Activated naive CD4-positive, alpha-beta T cell treated with anti-CD3 and anti-CD28 coated beads, Interleukin-2, amount 50 U/mL, for 72 hours (primary cell): ENCODE measurements at regions not wholly inside any gene's neighbourhood (a gene's known extent, or its start where the extent isn't known, plus 50 kb on each side); places are given as distances from the start of the nearest gene placed in this dataset.

Source experiments
- ATAC-seq, 2 donors: fragments of 150-1000 bp; cut with Tn5 transposase; 2 replicates each; pipeline ENCODE4 v1.10.0; 2021; ENCODE audit warnings: mild to moderate bottlenecking in 2 of 2, moderate library complexity in 2 of 2
- DNase-seq, 2 donors: peaks; one replicate each; pipeline ENCODE4 v3.0.0; 2021 to 2022; ENCODE audit warnings: low spot score in 2 of 2
- H3K27ac Mint-ChIP-seq, 2 donors: one replicate each; pipeline ENCODE4 v1.8.0; 2022; ENCODE audit warnings: mild to moderate bottlenecking in 2 of 2, mixed read lengths in 2 of 2
- H3K36me3 Mint-ChIP-seq, 2 donors: one replicate each; pipeline ENCODE4 v1.8.0; 2022; ENCODE audit warnings: mixed read lengths in 2 of 2
- H3K9me3 Mint-ChIP-seq, 2 donors: one replicate each; pipeline ENCODE4 v1.8.0; 2022; ENCODE audit warnings: mixed read lengths in 2 of 2

DNA sequence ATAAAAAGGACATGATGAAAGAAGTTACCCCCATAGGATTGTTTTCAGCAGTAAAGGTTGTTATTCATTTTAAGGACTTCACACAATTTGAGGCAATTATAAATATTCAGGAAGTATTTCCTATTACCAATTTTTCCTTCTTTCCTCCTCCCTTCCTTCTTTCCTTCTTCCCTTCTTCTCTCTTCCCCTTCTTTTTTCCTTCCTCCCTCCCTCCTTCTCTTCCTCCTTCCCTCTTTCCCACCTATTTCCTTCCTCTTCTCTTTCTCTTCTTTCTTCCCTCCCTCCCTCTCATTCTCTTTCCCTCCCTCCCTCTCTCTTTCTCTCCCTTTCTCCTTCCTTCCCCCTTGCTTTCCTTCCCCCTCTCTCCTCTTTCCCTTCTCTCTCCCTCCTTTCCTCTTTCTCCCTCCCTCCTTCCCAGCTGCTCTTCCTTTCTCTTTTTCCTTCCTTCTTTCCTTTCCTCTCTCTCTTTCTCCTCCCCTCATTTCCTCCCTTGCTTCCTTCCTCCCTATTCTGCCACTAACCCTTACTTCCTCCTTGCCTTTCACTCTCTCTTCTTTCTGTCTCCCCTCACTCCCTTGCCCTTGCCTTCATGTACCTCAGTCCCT is 105.1 kb downstream of the ADRB2 start:
- no peak for ATAC-seq
- H3K9me3 Mint-ChIP-seq, result no peaks in the 10 kb centered on the region
- no peak for DNase-seq
- no peaks in the 10 kb centered on the region for H3K36me3 Mint-ChIP-seq
- H3K27ac Mint-ChIP-seq, result no peak overlapping the region

DNA sequence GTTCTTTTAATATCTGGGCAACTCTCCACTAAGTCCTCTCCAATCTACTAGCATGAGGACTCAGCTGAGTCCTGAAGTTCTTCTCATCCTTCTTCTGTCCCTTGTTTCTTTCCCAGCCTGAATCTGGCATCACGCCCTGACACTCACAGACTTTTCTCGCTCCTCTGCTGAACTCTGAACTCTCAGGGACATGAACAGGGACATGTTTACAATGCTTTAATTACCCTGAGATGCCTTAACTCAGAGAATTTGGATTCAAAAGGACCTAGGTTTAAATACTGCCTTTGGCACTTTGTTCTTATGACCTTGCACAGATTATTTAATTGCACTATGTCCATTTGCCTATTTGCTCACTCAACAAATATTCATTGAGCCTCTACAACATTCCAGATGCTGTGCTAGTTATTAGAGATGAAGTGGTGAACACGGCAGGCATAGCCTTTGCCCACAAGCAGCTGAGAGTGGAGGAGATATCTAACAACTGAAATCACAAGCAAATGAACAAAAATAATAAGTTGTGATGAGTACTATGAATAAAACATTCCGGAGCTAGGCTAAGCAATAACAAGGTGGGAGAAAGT is 106.0 kb downstream of the ADRB2 start:
- no peak overlapping the region for H3K27ac Mint-ChIP-seq
- DNase-seq (no peak), ATAC-seq (no peak)
- no peaks in the 10 kb centered on the region for H3K9me3 Mint-ChIP-seq
- H3K36me3 Mint-ChIP-seq, result no peaks in the 10 kb centered on the region

DNA sequence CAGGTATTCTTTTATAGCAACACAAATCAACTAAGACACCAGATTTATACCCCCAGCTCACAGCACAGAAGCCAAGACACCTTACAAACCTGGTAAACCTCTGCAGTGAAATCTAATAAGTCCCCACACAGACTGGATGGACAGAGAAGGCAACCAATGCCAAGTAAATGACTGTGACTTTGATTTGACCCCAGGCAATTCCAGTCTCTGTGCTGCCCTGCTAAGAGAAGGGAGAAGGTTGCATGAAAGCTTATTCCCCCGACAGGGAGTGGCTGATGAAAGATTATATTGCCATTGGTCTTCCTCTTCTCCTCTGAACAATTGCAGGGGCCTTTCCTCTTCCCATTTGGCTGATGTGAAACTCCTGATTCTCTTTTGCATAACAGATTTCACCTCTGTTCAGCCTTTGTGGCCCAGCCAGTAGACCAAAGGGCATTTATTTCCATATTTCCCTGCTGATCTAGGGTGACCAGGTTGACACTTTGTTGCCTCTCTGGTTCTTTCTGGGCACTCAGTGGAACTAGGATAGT is 107.6 kb downstream of the ADRB2 start:
- no peak for ATAC-seq
- no peaks in the 10 kb centered on the region for H3K9me3 Mint-ChIP-seq
- no peaks in the 10 kb centered on the region for H3K36me3 Mint-ChIP-seq
- H3K27ac Mint-ChIP-seq, result peak overlapping the region in 1 of 2 donors; percentile 37
- DNase-seq, result no peak

DNA sequence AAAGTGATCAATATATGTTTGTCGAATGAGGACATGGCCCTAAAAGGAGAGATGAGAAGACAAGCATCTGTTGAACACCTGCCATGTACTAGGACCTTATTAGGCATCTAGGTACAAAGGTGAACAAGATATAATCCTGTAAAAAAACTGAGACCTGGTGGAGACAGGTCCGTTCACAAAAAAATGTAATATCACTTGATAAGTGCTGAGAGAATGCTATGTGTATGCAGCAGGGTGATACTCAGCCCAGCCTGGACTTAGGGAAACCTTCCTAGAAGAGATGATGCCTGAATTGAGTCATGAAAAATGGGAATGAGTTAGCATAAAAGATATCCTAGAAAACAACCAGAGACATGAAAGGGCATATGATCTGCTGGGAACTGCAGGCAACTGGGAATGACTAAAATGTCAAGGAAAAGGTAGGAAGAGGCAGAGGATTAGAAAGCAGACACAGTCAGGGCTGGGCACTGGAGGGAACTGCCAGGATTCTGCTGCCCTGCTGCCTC is 108.5 kb downstream of the ADRB2 start:
- DNase-seq, result no peak
- no peaks in the 10 kb centered on the region for H3K36me3 Mint-ChIP-seq
- H3K27ac Mint-ChIP-seq, result no peak overlapping the region
- no peaks in the 10 kb centered on the region for H3K9me3 Mint-ChIP-seq
- no peak for ATAC-seq

DNA sequence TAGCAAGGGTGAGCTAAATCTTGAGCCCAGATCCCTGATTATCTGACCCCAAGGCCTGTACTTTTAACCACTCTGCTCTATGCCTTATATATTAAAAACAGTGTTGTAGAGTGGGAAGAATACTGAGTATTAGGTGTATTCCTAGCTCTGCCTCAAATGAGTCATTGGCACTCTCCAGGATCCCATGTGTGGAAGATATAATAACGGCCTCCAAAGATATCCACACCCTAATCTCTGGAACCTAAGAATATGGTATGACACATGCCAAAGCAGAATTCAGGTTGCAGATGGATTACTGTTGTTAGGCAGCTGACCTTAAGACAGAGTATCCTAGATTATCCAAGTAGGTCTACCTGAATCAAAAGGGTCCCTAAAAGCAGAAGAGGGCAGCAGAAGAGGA is 110.8 kb downstream of the ADRB2 start:
- no peaks in the 10 kb centered on the region for H3K9me3 Mint-ChIP-seq
- no peak for DNase-seq
- ATAC-seq, result no peak
- H3K36me3 Mint-ChIP-seq, result no peaks in the 10 kb centered on the region
- H3K27ac Mint-ChIP-seq, result no peak overlapping the region

DNA sequence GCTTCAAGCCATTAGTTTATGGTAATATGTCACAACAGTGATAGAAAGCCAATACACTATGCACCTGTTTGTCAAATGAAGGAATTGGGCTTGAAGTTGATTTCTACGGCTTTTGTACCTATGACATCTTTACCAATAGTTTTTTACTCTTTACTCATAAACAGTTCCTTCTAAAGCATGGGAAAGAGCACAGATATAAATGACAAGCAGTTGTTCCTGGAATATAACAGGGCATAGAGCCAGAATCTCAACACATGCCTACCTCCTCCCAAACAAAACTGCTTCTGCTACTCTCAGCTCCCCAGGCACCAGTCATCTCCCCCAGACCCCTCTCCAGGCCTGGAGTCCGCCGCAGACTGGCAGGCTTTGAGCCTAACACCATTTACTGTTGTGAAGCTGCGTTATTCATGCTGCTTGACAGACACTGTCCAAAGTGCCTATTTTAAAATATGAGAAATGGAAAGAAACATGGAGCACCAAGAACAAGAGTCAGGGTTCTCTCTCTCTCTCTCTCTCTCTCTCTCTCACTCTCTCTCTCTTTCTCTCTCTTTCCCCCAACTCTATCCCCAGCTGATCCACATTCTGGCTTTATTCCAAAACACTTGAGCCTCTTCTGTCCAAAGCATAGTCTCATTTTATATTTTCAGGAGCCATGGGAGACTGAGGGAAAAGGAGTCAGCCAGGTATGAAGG is 111.6 kb downstream of the ADRB2 start:
- Mint-ChIP-seq H3K9me3 (no peaks in the 10 kb centered on the region), H3K27ac (no peak overlapping the region), H3K36me3 (no peaks in the 10 kb centered on the region)
- DNase-seq, result no peak
- no peak for ATAC-seq

DNA sequence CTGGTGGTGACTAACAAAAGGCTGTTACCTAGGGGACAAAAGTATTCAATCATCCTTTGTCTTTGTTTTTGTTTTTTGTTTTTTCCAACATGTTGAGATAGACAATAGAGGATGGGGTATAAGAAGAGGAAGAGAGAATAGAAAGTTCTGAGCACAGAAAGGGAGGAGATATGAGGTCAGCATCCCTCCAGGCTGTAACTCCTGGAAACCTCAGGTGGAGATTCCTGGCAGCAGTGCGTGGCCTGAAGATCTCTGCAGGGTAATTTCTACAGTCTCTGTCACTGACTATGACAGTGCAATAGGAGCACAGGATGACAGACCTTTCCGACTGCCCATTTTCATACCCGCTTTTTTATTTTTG is 112.1 kb downstream of the ADRB2 start:
- Mint-ChIP-seq H3K36me3 (no peaks in the 10 kb centered on the region), H3K9me3 (no peaks in the 10 kb centered on the region), H3K27ac (no peak overlapping the region)
- ATAC-seq (no peak), DNase-seq (no peak)

DNA sequence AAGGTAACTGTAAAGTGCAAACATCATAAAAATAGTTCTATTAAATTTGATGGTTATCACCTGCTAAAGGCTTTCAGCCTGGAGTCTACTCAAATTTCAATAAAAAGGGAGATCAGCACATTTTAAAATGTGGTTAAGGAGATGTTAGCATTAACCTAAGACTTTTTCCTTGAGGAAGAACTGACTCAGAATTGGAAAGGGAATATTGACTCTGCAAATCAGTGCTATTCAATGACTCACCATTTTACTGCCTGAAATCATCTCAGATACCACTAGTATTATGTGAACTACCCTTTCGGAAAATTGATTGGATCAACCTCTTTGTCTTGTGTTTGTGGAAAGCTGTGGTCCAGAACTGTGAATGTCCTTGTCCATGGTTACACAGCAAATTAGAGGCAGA is 113.3 kb downstream of the ADRB2 start:
- ATAC-seq (no peak), DNase-seq (no peak)
- no peaks in the 10 kb centered on the region for H3K9me3 Mint-ChIP-seq
- no peak overlapping the region for H3K27ac Mint-ChIP-seq
- no peaks in the 10 kb centered on the region for H3K36me3 Mint-ChIP-seq

DNA sequence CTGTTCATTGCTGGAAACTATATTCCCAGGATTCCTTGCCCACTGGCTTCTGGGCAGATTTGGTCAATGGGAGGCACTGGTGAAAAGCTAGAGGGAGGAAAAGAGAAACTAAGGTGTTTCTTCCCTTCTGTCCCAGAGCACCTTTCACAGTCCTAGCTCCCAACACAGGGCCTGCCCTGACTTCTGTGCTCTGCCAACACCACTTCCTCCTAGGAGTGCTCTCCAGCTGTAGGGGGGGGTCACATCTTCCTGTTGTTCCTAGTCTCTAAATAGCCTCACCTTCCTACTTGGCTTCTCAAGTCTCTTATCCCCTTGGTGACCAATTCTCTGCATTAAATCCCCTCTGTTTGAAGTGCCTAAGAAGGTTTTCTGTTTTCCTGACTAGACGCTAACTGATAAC is 115.4 kb downstream of the ADRB2 start:
- H3K36me3 Mint-ChIP-seq, result no peaks in the 10 kb centered on the region
- no peak for ATAC-seq
- no peak overlapping the region for H3K27ac Mint-ChIP-seq
- no peak for DNase-seq
- H3K9me3 Mint-ChIP-seq, result no peaks in the 10 kb centered on the region

DNA sequence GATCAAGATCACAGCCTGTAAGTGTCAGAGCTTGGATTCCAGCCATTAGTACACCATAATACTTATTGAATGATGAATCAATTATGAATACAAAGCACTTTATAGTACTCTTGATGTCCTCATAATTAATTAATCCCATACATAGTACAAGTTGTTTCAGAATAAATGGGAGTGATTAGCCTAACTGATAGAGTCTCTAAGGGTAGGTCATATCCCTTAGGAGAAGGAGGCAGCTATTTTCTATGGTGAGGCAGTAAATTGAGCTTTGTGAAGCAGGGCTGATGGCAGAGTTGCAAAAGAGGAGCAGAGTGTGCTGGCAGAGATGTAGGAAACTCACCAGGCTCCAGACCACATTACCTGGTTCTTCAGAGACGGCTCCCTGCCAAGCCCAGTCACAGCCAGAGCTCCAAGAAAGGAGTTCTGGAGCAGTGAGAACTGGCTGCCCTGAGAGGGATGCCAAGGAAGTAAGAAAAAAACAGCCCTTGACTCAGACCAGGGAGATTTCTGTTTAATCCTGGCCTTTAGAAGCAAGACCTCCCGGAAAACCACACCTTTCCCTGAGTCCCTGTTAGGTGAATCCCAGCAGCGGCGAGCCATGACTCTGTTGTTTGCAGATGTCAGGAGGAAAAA is 112.9 kb downstream of the SH3TC2 start:
- H3K27ac Mint-ChIP-seq, result no peak overlapping the region
- ATAC-seq, result no peak
- DNase-seq, result no peak
- no peaks in the 10 kb centered on the region for H3K36me3 Mint-ChIP-seq
- no peaks in the 10 kb centered on the region for H3K9me3 Mint-ChIP-seq

DNA sequence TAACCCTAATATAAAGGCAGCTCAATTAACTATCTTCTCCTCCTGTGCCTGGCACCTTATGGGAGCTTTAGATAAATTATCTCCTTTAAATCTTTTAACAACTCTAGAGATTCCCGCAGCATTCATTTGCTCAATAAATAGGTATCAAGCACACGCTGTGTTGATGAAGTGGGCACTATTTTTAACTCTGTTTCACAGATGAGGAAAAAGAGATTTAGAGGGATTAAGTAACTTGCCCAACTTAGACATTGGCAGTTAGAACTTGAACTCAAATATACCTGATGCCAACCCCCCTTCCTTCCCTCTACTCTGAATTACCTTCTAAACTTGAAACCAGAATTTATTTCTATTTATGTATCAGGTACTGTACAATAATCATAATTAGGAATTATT is 112.4 kb downstream of the SH3TC2 start:
- no peak for ATAC-seq
- H3K9me3 Mint-ChIP-seq, result no peaks in the 10 kb centered on the region
- H3K36me3 Mint-ChIP-seq, result no peaks in the 10 kb centered on the region
- H3K27ac Mint-ChIP-seq, result no peak overlapping the region
- DNase-seq, result no peak

DNA sequence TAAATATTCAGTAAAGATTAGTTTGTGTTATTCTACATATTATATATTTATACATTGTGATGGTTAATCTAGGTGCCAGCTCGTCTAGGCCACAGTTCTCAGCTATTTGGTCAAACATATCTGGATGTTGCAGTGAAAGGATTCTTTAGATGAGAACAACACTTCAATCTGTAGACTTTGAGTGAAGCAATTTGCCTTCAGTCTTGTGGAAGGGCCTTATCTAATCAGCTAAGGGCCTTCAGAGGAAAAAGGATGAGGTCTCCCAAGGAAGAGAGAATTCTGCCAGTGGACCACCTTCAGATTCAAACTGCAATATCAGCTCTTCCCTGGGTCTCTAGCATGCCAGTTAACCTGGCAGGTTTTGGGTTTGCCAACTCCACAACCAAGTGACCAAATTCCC is 112.0 kb downstream of the SH3TC2 start:
- H3K9me3 Mint-ChIP-seq, result no peaks in the 10 kb centered on the region
- DNase-seq, result no peak

DNA sequence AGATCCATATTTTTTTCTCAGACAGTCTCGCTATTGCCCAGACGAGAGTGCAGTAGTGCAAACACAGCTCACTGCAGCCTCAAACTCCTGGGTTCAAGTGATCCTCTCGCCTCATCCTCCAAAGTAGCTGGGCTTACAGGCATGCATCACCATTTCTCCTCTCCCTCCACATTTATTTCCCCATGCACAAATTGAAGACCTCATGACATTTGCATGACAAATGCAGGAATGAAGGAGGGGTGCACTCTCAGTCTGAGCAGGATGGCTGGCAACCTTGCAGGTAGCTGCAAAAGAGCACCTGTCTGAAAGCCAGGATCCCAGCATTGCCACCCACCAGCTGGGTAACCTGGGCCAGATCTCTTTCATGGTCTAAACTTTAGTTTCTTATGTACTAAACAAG is 111.2 kb downstream of the SH3TC2 start:
- no peak for ATAC-seq
- no peak for DNase-seq
- no peaks in the 10 kb centered on the region for H3K36me3 Mint-ChIP-seq

More for the DNA sequence above, 112.0 kb downstream of the SH3TC2 start:
- no peak for ATAC-seq
- Mint-ChIP-seq H3K36me3 (no peaks in the 10 kb centered on the region), H3K27ac (no peak overlapping the region)

DNA sequence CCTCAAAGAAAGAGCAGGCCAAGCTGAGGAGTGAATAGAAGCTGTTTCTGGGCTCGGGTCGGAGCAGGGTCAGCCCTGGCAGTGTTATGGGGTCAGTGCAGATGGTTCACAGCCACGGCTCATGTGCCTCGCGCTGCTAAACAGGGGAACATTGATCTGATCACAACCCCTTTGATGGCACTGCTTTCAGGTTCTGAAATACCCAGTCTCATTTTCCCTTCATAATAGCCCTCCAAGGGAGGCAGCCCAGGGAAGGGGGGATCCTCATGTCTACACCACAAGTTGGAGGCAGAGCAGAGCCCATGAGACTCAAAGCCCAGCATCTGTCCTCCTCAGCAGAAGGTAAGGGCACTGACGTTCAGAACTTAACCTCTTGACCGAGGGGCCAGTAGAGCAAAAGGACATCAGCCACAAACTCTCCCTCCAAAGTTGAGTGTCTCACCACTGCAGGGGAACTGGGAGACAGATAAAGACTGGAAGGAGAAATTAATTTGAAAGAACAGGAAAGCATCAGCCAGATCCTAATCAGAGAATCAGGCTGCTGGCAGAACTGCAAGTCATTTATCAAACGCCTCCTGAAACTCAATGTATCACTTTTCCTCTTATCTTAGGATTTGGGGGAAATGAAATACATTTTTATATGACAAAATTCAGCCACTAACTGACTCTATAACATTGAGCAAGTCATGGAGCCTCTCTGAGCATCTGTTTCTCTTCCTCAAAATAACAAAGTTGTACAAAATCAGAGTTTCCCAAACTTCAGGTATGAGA is 110.6 kb downstream of the SH3TC2 start:
- Mint-ChIP-seq H3K9me3 (no peaks in the 10 kb centered on the region), H3K27ac (no peak overlapping the region), H3K36me3 (no peaks in the 10 kb centered on the region)
- ATAC-seq, result no peak
- no peak for DNase-seq

More for the DNA sequence above, 111.2 kb downstream of the SH3TC2 start:
- H3K27ac Mint-ChIP-seq, result no peak overlapping the region
- H3K9me3 Mint-ChIP-seq, result no peaks in the 10 kb centered on the region

DNA sequence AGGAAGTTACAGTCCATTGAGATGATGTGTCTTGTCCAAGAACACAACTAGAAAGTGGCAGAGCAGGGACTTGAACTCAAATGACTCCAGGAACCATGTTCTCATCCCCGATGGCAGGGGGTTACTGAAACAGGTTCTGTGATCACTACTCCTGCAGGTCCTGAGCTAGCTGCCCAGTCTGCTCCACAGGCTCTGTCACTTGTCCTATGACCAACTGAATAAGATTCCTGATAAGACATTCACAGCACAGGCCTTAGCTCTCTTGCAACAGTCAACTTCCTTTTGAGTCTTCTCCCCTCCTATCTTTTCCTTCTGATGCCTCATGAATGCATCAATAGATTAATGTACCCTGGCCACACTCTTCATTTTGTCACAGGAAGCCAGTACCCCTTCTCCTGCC is 109.2 kb downstream of the SH3TC2 start:
- no peak for DNase-seq
- Mint-ChIP-seq H3K9me3 (no peaks in the 10 kb centered on the region), H3K36me3 (no peaks in the 10 kb centered on the region), H3K27ac (peak overlapping the region in 1 of 2 donors; percentile 62)
- no peak for ATAC-seq
